ENCODE measurements at regions not wholly inside any gene's neighbourhood (a gene's known extent, or its start where the extent isn't known, plus 50 kb on each side); places are given as distances from the start of the nearest gene placed in this dataset.

- DNase-seq (ENCODE audit: low spot score): no peak
These were observed 72.3 kb downstream of the FAM76B start for GRCh38 chr11:95717314-95717713.

- DNase-seq (ENCODE audit: low spot score): no peak
These were observed 73.3 kb downstream of the FAM76B start for GRCh38 chr11:95716266-95716665.

DNA sequence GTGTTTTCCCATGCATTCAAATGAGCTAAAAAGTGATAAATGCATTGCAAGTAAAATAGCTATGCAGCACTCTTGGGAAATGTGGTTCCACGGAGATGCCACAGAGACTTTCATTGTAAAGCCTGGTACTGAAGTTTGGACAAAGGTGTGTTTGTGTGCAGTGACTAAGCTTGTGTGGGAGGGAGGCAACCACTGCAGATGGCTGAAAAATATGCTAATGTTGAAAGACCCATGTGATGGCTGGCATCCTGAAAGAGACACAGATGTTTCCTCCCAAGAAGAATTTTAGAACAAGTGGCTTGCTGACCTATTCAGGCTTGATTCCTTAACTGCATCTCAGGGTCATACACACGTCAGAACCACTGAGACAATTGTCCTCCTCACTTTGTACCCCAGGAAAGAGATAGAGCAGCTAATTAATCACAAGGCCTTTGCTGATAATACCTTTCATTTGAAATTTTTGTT lies 73.8 kb downstream of the FAM76B start:
- no peak for DNase-seq (ENCODE audit: low spot score)

- DNase-seq (ENCODE audit: low spot score): no peak
These were observed 74.5 kb downstream of the FAM76B start for GRCh38 chr11:95714843-95715776.

DNA sequence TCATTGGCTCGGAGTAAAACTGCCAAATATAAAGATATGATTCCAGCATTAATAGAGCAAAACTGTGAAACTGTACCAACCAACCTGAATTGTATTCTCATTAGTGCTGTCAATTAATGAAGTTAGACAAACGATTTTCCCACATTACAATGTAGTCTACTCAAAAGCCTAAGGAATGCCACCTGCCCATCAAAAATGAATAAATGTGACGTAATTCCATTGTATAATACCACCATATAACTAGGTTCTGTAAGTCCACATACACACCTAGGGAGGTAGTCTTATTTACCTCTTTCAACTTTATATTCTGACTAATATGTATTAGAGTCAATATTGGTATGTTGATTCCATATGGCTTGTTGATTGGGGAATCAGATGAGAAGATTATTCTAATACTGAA lies 76.2 kb downstream of the FAM76B start:
- no peak for DNase-seq (ENCODE audit: low spot score)

DNA sequence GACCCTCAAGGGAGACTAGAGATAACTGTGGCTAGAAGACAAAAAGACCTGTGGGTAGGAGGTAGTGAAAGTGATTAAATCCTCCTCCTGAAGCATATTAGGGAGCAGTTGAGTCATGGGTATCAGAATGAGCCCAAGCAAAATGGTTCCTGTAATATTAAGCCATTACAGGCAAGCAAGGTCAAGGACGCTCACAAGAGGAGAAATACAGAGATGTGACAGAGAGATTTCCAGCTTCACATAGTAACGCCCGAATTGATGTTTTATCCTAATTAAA lies 77.7 kb downstream of the FAM76B start:
- no peak for DNase-seq (ENCODE audit: low spot score)

DNA sequence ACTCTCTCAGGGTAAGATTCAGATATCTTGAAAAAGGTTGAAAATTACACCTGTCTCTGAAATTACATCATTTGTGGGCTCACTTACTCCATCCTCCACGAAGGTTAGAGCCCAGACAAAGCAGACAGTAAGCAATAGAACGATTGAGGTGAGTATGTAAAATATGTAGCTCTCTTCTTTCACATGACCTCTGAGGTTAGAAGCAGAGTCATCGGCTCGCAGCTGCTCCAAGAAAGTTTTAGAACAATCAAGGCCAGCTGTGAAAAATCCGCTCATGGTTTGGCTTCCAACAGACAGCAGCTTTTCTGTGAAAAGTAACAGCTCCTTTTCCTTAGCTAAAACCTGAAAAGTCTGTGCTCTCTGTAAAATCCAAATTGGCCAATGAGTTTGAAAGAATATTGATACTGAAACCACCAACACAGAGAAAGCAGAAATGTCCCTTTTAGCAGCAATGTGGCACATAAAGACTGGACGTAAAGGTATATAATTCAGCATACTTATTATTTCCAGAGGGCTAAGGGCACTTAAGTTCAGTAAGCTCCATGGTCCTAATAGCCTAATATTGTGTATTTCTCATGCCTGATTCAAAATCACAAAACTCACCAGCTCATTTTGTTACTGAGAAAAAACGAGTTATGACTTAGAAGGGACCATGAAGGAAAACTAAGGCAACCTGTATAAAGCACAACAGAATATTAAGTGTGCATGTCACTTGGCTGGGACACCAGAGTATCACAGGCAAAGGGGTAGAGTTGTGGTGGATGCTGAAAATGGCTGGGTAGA lies 78.2 kb downstream of the FAM76B start:
- DNase-seq (ENCODE audit: low spot score): no peak

GRCh38 chr11:95708681-95709080 lies 80.9 kb downstream of the FAM76B start:
- no peak for DNase-seq (ENCODE audit: low spot score)

DNA sequence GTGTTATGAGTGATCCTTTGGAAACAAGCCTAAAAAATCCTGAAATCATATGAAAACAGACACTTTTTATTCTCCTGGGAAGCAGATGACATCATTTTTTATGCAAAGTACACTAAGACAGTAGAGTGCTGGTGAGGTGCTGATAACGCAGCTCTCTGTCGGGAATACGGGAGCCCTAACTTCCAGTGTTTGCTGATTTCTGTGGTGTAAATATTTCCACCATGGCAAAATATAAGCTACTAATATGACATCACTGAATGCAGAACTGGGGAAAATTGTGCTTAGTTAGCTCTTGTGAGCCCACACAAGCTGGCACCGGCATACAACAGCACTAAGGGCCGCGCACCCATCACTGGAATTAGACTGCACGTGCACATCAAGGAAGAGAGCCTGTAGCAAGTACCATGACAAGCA lies 82.6 kb downstream of the FAM76B start:
- DNase-seq (ENCODE audit: low spot score): no peak

DNA sequence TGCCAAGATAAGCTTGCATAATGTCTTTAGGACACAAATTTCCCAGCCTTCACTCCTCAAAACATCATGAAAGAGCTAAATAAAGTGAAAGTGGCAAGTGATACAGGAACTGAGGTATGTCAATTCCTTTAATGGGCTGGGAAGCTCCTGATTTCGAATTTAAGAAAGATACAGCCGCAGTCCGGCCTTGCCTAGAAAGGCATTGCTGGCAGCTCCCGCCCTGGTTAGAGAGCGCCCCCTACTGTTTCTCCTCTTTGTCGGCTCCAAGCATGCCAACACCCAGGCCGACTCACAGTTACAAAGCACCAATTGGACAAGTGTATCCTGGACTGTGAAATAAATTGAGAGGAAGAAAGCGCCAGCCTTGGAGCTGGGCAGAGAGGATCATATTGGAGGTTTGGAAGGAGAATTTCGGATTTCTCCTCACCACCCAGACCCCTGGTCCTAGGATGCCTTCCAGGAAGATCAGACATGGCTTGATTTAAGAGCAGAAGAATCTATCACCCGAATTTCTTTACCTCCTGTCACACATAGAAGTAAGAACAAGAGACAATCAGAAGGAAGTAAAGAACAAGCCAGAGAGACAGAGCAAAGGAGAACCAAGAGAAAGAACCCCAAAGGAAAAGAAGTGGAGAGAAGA lies 84.0 kb downstream of the FAM76B start:
- DNase-seq (ENCODE audit: low spot score): peak; percentile 86

- no peak for DNase-seq (ENCODE audit: low spot score)
These were observed 84.7 kb downstream of the FAM76B start for GRCh38 chr11:95704865-95705264.

DNA sequence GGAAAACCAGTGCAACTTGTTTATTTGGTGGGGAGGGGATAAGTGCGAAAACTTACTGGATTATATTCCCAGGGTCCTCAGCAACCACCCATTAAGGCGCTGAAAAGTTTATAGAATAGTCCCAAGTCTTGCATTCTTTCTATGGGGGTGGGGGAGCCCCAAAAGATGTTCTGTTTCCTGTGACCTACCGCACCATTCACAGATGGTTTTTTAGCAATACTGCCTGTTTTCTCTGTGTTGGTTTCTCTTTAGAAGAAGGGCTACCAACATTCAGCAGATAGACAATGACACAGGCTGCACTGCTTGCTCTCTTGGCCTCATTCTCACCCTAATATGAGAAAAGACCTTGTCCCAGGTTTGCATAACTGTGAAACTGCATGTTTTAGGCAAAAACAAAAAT lies 86.5 kb downstream of the FAM76B start:
- DNase-seq (ENCODE audit: low spot score): no peak

GRCh38 chr11:95702526-95702925 lies 87.1 kb downstream of the FAM76B start:
- DNase-seq (ENCODE audit: low spot score): peak; percentile 93

DNA sequence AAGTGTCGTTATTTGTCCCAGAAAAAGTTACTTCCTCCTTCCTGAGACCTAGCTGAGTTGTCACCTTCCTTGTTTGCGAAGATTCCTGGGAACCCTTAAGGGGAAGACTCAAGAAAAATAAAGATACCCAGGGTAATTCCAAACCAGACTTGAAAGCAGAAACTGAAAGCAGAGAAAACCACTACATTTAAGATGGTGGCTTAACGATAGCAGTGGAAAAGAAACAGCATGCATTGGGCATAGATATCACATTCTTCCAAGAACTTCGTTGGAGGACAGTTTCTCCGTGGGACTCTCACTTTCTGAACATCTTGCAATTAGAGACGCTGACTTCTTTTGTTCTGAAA lies 89.1 kb downstream of the FAM76B start:
- no peak for DNase-seq (ENCODE audit: low spot score)

- peak; percentile 75 for DNase-seq (ENCODE audit: low spot score)
These were observed 89.7 kb downstream of the FAM76B start for GRCh38 chr11:95699631-95700470.

- peak; percentile 25 for DNase-seq (ENCODE audit: low spot score)
These were observed 90.7 kb downstream of the FAM76B start for GRCh38 chr11:95698676-95699557.

DNA sequence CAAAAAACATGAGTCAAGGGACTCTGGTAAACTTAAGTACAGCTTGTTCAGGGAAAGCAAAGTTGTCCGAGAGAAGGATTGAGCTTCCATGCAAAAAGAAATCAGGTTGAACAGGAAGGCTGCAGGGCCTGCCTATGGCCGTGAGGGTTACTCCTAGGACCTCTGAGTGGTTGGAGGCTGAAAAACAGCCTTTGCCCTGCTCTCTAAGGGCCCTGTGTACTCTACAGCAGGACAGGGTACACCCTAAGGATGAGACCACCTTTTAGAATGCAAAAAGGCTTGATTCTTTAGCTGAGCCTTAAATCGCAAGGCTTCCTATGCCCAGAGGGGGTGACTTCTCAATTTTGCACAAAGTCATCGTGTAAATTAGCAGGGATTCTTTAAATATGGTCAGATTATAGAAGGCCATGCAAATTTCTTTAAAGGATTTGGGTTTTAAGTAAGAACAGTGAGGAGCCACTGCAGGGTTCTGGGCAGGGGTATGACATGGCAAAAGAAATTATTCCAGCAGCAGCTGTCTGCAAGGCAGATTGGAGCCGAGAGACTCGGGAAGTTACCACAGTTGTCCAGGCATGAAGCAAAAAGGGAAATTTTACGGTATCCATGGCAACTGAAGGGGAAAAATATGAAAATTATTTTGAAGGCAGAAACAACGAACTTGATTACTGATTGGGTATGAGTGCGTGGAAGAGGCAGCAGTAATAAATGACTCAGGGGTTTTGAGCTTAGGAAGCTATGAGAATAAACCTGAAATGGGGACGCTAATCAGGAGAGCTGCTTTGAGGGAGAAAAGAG lies 91.8 kb downstream of the FAM76B start:
- DNase-seq (ENCODE audit: low spot score): no peak

DNA sequence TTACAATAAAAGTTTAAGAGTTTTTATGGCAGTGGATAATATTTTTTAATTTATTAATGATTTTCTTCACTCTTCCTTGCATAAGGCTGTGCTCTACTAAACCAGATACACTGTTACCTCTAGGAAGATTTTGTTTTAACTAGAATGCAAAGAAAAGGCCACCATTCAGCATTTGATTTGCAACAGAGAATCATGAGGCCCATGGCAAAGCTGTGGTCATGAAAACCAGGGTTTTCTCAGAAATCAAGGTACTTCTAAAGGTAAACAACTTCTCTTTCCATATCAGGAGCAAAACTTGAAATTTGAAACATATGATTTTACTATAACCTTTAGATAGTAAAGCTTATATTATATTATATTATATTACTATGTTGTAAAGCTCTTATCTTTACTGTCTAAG lies 94.4 kb downstream of the FAM76B start:
- DNase-seq (ENCODE audit: low spot score): no peak

GRCh38 chr11:95693298-95693697 lies 96.3 kb downstream of the FAM76B start:
- no peak for DNase-seq (ENCODE audit: low spot score)

Measured in umbilical cord (tissue), 1 donor.